ENCODE measurements at regions not wholly inside any gene's neighbourhood (a gene's known extent, or its start where the extent isn't known, plus 50 kb on each side); places are given as distances from the start of the nearest gene placed in this dataset.

- no peak overlapping the region for H3K4me3 ChIP-seq (ENCODE audit: low read depth, low read length)
These were observed 374.4 kb upstream of the PRMT6 start for GRCh38 chr1:106681939-106682522.

GRCh38 chr1:106688446-106688845 is 368.0 kb upstream of the PRMT6 start:
- no peak for TF ChIP-seq CTCF (IDR thresholded peaks at IDR 0.05; ENCODE audit: low read depth, low read length)
- H3K4me3 ChIP-seq (ENCODE audit: low read depth, low read length), result no peak overlapping the region
- in situ Hi-C loops (cut with HindIII; ENCODE audit: low sequenced_read_pairs), result no loop called here
- DNase-seq (ENCODE audit: low read depth, low spot score), result no peak

More at GRCh38 chr1:106681939-106682522, 374.4 kb upstream of the PRMT6 start:
- in situ Hi-C loops (cut with HindIII; ENCODE audit: low sequenced_read_pairs), result no loop called here
- no peak for DNase-seq (ENCODE audit: low read depth, low spot score)
- no peak for TF ChIP-seq CTCF (IDR thresholded peaks at IDR 0.05; ENCODE audit: low read depth, low read length)

- no peak for DNase-seq (ENCODE audit: low read depth, low spot score)
- in situ Hi-C loops (cut with HindIII; ENCODE audit: low sequenced_read_pairs), result no loop called here
- TF ChIP-seq CTCF (IDR thresholded peaks at IDR 0.05; ENCODE audit: low read depth, low read length), result no peak
- H3K4me3 ChIP-seq (ENCODE audit: low read depth, low read length), result no peak overlapping the region
These were observed 357.8 kb upstream of the PRMT6 start for GRCh38 chr1:106698660-106699059.

- DNase-seq (ENCODE audit: low read depth, low spot score), result no peak
- no peak overlapping the region for H3K4me3 ChIP-seq (ENCODE audit: low read depth, low read length)
- no peak for TF ChIP-seq CTCF (IDR thresholded peaks at IDR 0.05; ENCODE audit: low read depth, low read length)
- in situ Hi-C loops (cut with HindIII; ENCODE audit: low sequenced_read_pairs), result no loop called here
These were observed 357.0 kb upstream of the PRMT6 start for GRCh38 chr1:106699433-106699832.

GRCh38 chr1:106700211-106700610 is 356.3 kb upstream of the PRMT6 start:
- in situ Hi-C loops (cut with HindIII; ENCODE audit: low sequenced_read_pairs), result no loop called here
- TF ChIP-seq CTCF (IDR thresholded peaks at IDR 0.05; ENCODE audit: low read depth, low read length), result no peak
- DNase-seq (ENCODE audit: low read depth, low spot score), result peak; percentile 20
- no peak overlapping the region for H3K4me3 ChIP-seq (ENCODE audit: low read depth, low read length)

- H3K4me3 ChIP-seq (ENCODE audit: low read depth, low read length), result no peak overlapping the region
- no peak for DNase-seq (ENCODE audit: low read depth, low spot score)
- no peak for TF ChIP-seq CTCF (IDR thresholded peaks at IDR 0.05; ENCODE audit: low read depth, low read length)
- in situ Hi-C loops (cut with HindIII; ENCODE audit: low sequenced_read_pairs), result no loop called here
These were observed 350.5 kb upstream of the PRMT6 start for GRCh38 chr1:106705971-106706370.

GRCh38 chr1:106717591-106717990 is 338.9 kb upstream of the PRMT6 start:
- in situ Hi-C loops (cut with HindIII; ENCODE audit: low sequenced_read_pairs), result no loop called here
- no peak for TF ChIP-seq CTCF (IDR thresholded peaks at IDR 0.05; ENCODE audit: low read depth, low read length)

More at GRCh38 chr1:106717591-106717990, 338.9 kb upstream of the PRMT6 start:
- H3K4me3 ChIP-seq (ENCODE audit: low read depth, low read length), result no peak overlapping the region
- no peak for DNase-seq (ENCODE audit: low read depth, low spot score)

All from astrocyte of the spinal cord (primary cell).